Ectodermal cell (in vitro differentiated cells): ENCODE measurements at regions not wholly inside any gene's neighbourhood (a gene's known extent, or its start where the extent isn't known, plus 50 kb on each side); places are given as distances from the start of the nearest gene placed in this dataset.

Experiments
- H3K27ac ChIP-seq: 2 replicates; pipeline ENCODE4 v1.7.0; 2013; ENCODE audit warnings: mild to moderate bottlenecking, low read depth, low read length; ENCODE audit not compliant: insufficient read depth, poor library complexity, severe bottlenecking
- H3K27me3 ChIP-seq: 2 replicates; pipeline ENCODE4 v1.7.0; 2013; ENCODE audit warnings: mild to moderate bottlenecking, low read length; ENCODE audit not compliant: insufficient read depth, control insufficient read depth, poor library complexity, severe bottlenecking
- H3K36me3 ChIP-seq: one replicate; pipeline ENCODE4 v1.7.0; 2013; ENCODE audit warnings: low read length; ENCODE audit not compliant: control insufficient read depth, insufficient read depth
- H3K4me1 ChIP-seq: one replicate; pipeline ENCODE4 v1.7.0; 2013; ENCODE audit warnings: low read length; ENCODE audit not compliant: control insufficient read depth, insufficient read depth
- H3K4me3 ChIP-seq: 2 replicates; pipeline ENCODE4 v1.7.0; 2013; ENCODE audit warnings: low read depth, low read length, control low read depth; ENCODE audit not compliant: insufficient read depth
- H3K9me3 ChIP-seq: 2 replicates; pipeline ENCODE4 v1.7.0; 2013; ENCODE audit warnings: mild to moderate bottlenecking, low read length, moderate library complexity; ENCODE audit not compliant: control insufficient read depth
- WGBS, 2 experiments: methylation state at CpG; one replicate each; pipeline ENCODE4 v1.1.7; 2013; ENCODE audit warnings: missing lambda C conversion rate in 2 of 2; 5-methylcytosine and 5-hydroxymethylcytosine counted together

- WGBS, 2 experiments, result 0% methylated on average over 2 of the region's 2 CpGs
- Histone ChIP-seq H3K4me3 (no peak overlapping the region), H3K27me3 (no peaks in the 10 kb centered on the region), H3K27ac (peak overlapping the region; percentile 44), H3K36me3 (no peaks in the 10 kb centered on the region), H3K4me1 (peaks cover 17% of the 10 kb centered on the region), H3K9me3 (no peaks in the 10 kb centered on the region)
Measured at GRCh38 chr4:100811046-100811445, 293.2 kb upstream of the EMCN start.

- no peak overlapping the region for H3K27ac ChIP-seq
- 100% methylated on average over 2 of the region's 2 CpGs; no CpG with 5 or more reads in 1 of the 2 experiments for WGBS, 2 experiments
- H3K4me1 ChIP-seq, result peaks cover 17% of the 10 kb centered on the region
- H3K27me3 ChIP-seq, result no peaks in the 10 kb centered on the region
- no peak overlapping the region for H3K4me3 ChIP-seq
- H3K36me3 ChIP-seq, result no peaks in the 10 kb centered on the region
- H3K9me3 ChIP-seq, result no peaks in the 10 kb centered on the region
Measured at GRCh38 chr4:100809506-100809905, 291.7 kb upstream of the EMCN start.

- Histone ChIP-seq H3K4me3 (no peak overlapping the region), H3K4me1 (peaks cover 17% of the 10 kb centered on the region), H3K36me3 (no peaks in the 10 kb centered on the region), H3K9me3 (no peaks in the 10 kb centered on the region), H3K27me3 (no peaks in the 10 kb centered on the region), H3K27ac (no peak overlapping the region)
Measured at GRCh38 chr4:100806988-100807387, 289.2 kb upstream of the EMCN start.

GRCh38 chr4:100805538-100805937 is 287.7 kb upstream of the EMCN start:
- H3K4me3 ChIP-seq, result no peak overlapping the region
- no peaks in the 10 kb centered on the region for H3K27me3 ChIP-seq
- 59 to 60% methylated on average over 6 to 7 of the region's 7 CpGs for WGBS, 2 experiments
- H3K9me3 ChIP-seq, result no peaks in the 10 kb centered on the region
- no peak overlapping the region for H3K27ac ChIP-seq
- H3K4me1 ChIP-seq, result peaks cover 2% of the 10 kb centered on the region
- no peaks in the 10 kb centered on the region for H3K36me3 ChIP-seq

DNA sequence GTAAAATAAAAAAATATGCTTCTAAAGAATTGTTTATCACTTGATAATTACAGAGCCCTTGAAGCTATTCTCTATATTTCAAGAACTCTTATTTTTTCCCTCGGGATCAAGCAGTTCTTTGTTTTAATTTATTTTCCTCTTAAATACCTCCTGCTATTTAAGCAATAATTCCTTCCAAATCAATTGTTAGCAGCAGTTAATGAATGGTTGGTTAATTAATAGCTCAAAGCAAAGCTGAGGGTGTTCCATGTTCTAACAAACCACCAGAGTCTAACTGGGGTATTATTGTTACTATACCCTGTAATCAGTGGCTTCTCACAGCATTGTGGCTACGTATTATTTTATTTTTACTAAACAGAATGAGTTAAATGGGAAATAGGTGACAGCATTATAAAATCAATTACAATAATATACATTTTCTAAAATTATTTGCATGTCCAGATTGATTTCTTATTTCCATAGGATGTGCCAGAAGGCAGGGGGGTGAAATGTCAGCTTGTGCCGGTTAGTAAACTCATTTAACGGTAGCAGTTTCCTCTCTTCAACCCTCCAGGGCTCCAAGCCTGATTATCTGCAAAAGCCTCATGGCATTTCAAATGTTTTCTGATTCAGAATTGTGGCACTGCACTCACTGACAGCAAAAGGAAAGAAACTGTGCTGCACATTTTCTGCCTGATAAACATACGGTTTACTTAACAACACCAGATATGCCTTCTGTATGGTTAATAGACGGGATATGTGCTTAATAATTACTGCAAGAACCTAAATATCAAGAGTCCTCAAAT is 286.9 kb upstream of the EMCN start:
- 70 to 75% methylated on average over 4 to 5 of the region's 6 CpGs for WGBS, 2 experiments
- no peak overlapping the region for H3K4me3 ChIP-seq
- H3K27me3 ChIP-seq, result no peaks in the 10 kb centered on the region
- H3K36me3 ChIP-seq, result no peaks in the 10 kb centered on the region
- H3K4me1 ChIP-seq, result no peaks in the 10 kb centered on the region
- H3K27ac ChIP-seq, result no peak overlapping the region
- H3K9me3 ChIP-seq, result no peaks in the 10 kb centered on the region

- no peak overlapping the region for H3K4me3 ChIP-seq
- 93 to 100% methylated on average over 2 of the region's 2 CpGs for WGBS, 2 experiments
Measured at GRCh38 chr4:100803751-100804150, 285.9 kb upstream of the EMCN start.

DNA sequence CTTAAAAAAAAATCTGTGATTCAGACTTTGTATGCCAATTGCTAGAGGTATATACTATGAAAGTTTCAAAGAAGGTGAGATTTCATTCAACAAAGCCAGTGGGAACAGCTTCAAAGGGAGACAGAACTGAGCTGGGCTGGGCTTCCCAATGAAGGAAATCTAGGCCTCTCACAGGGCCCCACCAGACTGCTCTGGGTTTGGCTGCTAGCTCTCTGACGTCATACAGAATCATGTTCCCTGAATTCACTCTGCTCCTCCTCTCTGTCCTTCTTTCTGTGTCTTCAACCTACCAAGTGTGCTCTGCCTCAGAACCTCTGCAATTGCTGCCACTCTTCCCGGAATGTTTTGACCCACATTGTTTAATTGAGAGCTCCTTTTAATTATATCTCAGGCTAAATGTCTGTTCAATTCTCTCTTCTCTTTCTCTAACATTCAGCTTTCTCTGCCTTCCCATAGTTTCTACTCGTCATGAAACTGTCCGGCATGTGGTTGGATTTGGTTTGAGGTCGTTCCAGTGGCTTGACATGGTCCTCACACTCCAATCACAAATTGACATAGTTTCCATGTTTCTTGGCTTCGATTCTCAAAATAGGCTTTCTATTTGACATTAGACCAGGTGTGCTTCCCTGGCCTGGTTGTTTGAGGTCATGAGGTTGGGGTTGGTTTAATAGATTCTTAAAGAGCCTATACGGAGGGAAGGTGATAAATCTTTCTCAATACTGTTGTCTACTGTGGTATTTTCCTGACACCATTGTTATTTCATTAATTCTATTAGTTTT is 282.1 kb upstream of the EMCN start:
- Histone ChIP-seq H3K9me3 (no peaks in the 10 kb centered on the region), H3K4me1 (no peaks in the 10 kb centered on the region), H3K27me3 (no peaks in the 10 kb centered on the region), H3K27ac (no peak overlapping the region), H3K4me3 (no peak overlapping the region), H3K36me3 (no peaks in the 10 kb centered on the region)
- WGBS, 2 experiments, result 91 to 92% methylated on average over 7 of the region's 7 CpGs

More at GRCh38 chr4:100803751-100804150, 285.9 kb upstream of the EMCN start:
- H3K27me3 ChIP-seq, result no peaks in the 10 kb centered on the region
- H3K9me3 ChIP-seq, result no peaks in the 10 kb centered on the region
- H3K27ac ChIP-seq, result no peak overlapping the region
- no peaks in the 10 kb centered on the region for H3K36me3 ChIP-seq
- no peaks in the 10 kb centered on the region for H3K4me1 ChIP-seq

GRCh38 chr4:100797791-100798190 is 280.0 kb upstream of the EMCN start:
- no peak overlapping the region for H3K27ac ChIP-seq
- no peak overlapping the region for H3K4me3 ChIP-seq
- 0% methylated on average over 1 of the region's 1 CpG; no CpG with 5 or more reads in 1 of the 2 experiments for WGBS, 2 experiments

DNA sequence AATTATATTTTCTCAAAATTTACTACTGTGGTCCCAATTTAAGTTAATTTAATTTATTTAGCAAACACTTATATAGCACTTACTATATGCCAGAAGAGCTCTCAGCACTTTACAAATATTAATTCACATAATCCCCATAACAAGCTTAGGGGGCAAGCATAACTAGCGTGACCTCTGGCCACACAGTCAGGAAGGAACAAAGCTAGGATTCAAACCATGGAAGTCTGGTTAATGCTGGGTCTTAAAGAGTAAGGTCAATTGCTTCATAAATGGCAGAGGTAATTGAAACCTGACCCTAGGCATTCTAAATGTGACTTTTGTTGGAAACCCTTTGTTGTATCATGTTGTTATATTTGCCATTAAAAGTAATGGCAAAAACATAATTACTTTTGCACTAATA is 279.5 kb upstream of the EMCN start:
- WGBS, 2 experiments, result 86 to 89% methylated on average over 1 of the region's 1 CpG
- Histone ChIP-seq H3K36me3 (no peaks in the 10 kb centered on the region), H3K9me3 (no peaks in the 10 kb centered on the region), H3K27me3 (no peaks in the 10 kb centered on the region), H3K4me3 (no peak overlapping the region), H3K27ac (no peak overlapping the region), H3K4me1 (no peaks in the 10 kb centered on the region)

More at GRCh38 chr4:100797791-100798190, 280.0 kb upstream of the EMCN start:
- no peaks in the 10 kb centered on the region for H3K9me3 ChIP-seq
- no peaks in the 10 kb centered on the region for H3K36me3 ChIP-seq
- H3K4me1 ChIP-seq, result no peaks in the 10 kb centered on the region
- H3K27me3 ChIP-seq, result no peaks in the 10 kb centered on the region

GRCh38 chr4:100796332-100796731 is 278.5 kb upstream of the EMCN start:
- Histone ChIP-seq H3K4me3 (no peak overlapping the region), H3K9me3 (no peaks in the 10 kb centered on the region), H3K36me3 (no peaks in the 10 kb centered on the region), H3K4me1 (no peaks in the 10 kb centered on the region), H3K27me3 (no peaks in the 10 kb centered on the region), H3K27ac (no peak overlapping the region)
- WGBS, 2 experiments, result 85 to 94% methylated on average over 2 of the region's 2 CpGs
